ENCODE measurements at regions not wholly inside any gene's neighbourhood (a gene's known extent, or its start where the extent isn't known, plus 50 kb on each side); places are given as distances from the start of the nearest gene placed in this dataset.

GRCh38 chr2:185373229-185373628 lies 365.4 kb upstream of the FSIP2 start:
- TF ChIP-seq CTCF (IDR thresholded peaks at IDR 0.05): no peak
- TF ChIP-seq POLR2A (IDR thresholded peaks at IDR 0.05): no peak
